ENCODE measurements at regions not wholly inside any gene's neighbourhood (a gene's known extent, or its start where the extent isn't known, plus 50 kb on each side); places are given as distances from the start of the nearest gene placed in this dataset.

GRCh38 chr16:80016731-80017326 lies 416.3 kb upstream of the MAF start:
- intact Hi-C loops (cut with micrococcal nuclease), result no loop called here
- DNase-seq (no peak), ATAC-seq (no peak)
- H3K36me3 Mint-ChIP-seq, result no peaks in the 10 kb centered on the region
- no peak overlapping the region for H3K4me3 ChIP-seq (ENCODE audit: low read length)
- no peaks in the 10 kb centered on the region for H3K9me3 ChIP-seq (ENCODE audit: control insufficient read depth, insufficient read depth, low read length)
- H3K27ac Mint-ChIP-seq, result no peak overlapping the region
- WGBS (ENCODE audit: insufficient coverage), result 52% methylated on average over 9 of the region's 9 CpGs
- TF ChIP-seq CTCF (IDR thresholded peaks at IDR 0.05), result no peak
- no peaks in the 10 kb centered on the region for H3K36me3 ChIP-seq (ENCODE audit: control insufficient read depth, insufficient read depth, low read length)
- no peaks in the 10 kb centered on the region for H3K27me3 Mint-ChIP-seq (ENCODE audit: low read depth in 2 of 2)
- H3K4me1 Mint-ChIP-seq, result no peaks in the 10 kb centered on the region
- H3K4me3 Mint-ChIP-seq, result no peak overlapping the region
- no peaks in the 10 kb centered on the region for H3K9me3 Mint-ChIP-seq
- H3K4me1 ChIP-seq (ENCODE audit: control insufficient read depth, insufficient read depth, low read length), result no peaks in the 10 kb centered on the region
- no peaks in the 10 kb centered on the region for H3K27me3 ChIP-seq (ENCODE audit: control insufficient read depth, insufficient read depth, low read length)
- no peak overlapping the region for H3K27ac ChIP-seq (ENCODE audit: low read length)

- Mint-ChIP-seq H3K27me3 (ENCODE audit: low read depth in 2 of 2) (peaks cover 0 to 3% of the 10 kb centered on the region in 2 donors), H3K9me3 (no peaks in the 10 kb centered on the region), H3K4me3 (no peak overlapping the region), H3K36me3 (no peaks in the 10 kb centered on the region), H3K4me1 (no peaks in the 10 kb centered on the region), H3K27ac (no peak overlapping the region)
- ATAC-seq (no peak), DNase-seq (no peak)
- H3K36me3 ChIP-seq (ENCODE audit: control insufficient read depth, insufficient read depth, low read length), result no peaks in the 10 kb centered on the region
- H3K27ac ChIP-seq (ENCODE audit: low read length), result no peak overlapping the region
- intact Hi-C loops (cut with micrococcal nuclease), result no loop called here
- H3K27me3 ChIP-seq (ENCODE audit: control insufficient read depth, insufficient read depth, low read length), result no peaks in the 10 kb centered on the region
- 97% methylated on average over 6 of the region's 6 CpGs for WGBS (ENCODE audit: insufficient coverage)
- TF ChIP-seq CTCF (IDR thresholded peaks at IDR 0.05), result no peak
- no peaks in the 10 kb centered on the region for H3K9me3 ChIP-seq (ENCODE audit: control insufficient read depth, insufficient read depth, low read length)
- no peaks in the 10 kb centered on the region for H3K4me1 ChIP-seq (ENCODE audit: control insufficient read depth, insufficient read depth, low read length)
- no peak overlapping the region for H3K4me3 ChIP-seq (ENCODE audit: low read length)
These were observed 415.0 kb upstream of the MAF start for GRCh38 chr16:80015566-80015965.

- no peaks in the 10 kb centered on the region for H3K9me3 ChIP-seq (ENCODE audit: control insufficient read depth, insufficient read depth, low read length)
- 83% methylated on average over 1 of the region's 1 CpG for WGBS (ENCODE audit: insufficient coverage)
- H3K36me3 Mint-ChIP-seq, result no peaks in the 10 kb centered on the region
- no peak overlapping the region for H3K27ac ChIP-seq (ENCODE audit: low read length)
- H3K27ac Mint-ChIP-seq, result no peak overlapping the region
- DNase-seq, result no peak
- H3K4me3 ChIP-seq (ENCODE audit: low read length), result no peak overlapping the region
- H3K9me3 Mint-ChIP-seq, result no peaks in the 10 kb centered on the region
- H3K27me3 Mint-ChIP-seq (ENCODE audit: low read depth in 2 of 2), result peaks cover 0 to 5% of the 10 kb centered on the region in 2 donors
- no peak for TF ChIP-seq CTCF (IDR thresholded peaks at IDR 0.05)
- no peaks in the 10 kb centered on the region for H3K27me3 ChIP-seq (ENCODE audit: control insufficient read depth, insufficient read depth, low read length)
- H3K4me3 Mint-ChIP-seq, result no peak overlapping the region
- no peaks in the 10 kb centered on the region for H3K4me1 ChIP-seq (ENCODE audit: control insufficient read depth, insufficient read depth, low read length)
- H3K36me3 ChIP-seq (ENCODE audit: control insufficient read depth, insufficient read depth, low read length), result no peaks in the 10 kb centered on the region
- intact Hi-C loops (cut with micrococcal nuclease), result no loop called here
- H3K4me1 Mint-ChIP-seq, result no peaks in the 10 kb centered on the region
- ATAC-seq, result no peak
These were observed 413.9 kb upstream of the MAF start for GRCh38 chr16:80014241-80014939.

- H3K27ac ChIP-seq (ENCODE audit: low read length), result no peak overlapping the region
- H3K27me3 ChIP-seq (ENCODE audit: control insufficient read depth, insufficient read depth, low read length), result no peaks in the 10 kb centered on the region
- no peaks in the 10 kb centered on the region for H3K9me3 ChIP-seq (ENCODE audit: control insufficient read depth, insufficient read depth, low read length)
- no peaks in the 10 kb centered on the region for H3K4me1 ChIP-seq (ENCODE audit: control insufficient read depth, insufficient read depth, low read length)
- H3K4me3 ChIP-seq (ENCODE audit: low read length), result no peak overlapping the region
- Mint-ChIP-seq H3K36me3 (no peaks in the 10 kb centered on the region), H3K27me3 (ENCODE audit: low read depth in 2 of 2) (peaks cover 0 to 5% of the 10 kb centered on the region in 2 donors), H3K4me3 (no peak overlapping the region), H3K9me3 (no peaks in the 10 kb centered on the region), H3K27ac (no peak overlapping the region), H3K4me1 (no peaks in the 10 kb centered on the region)
- DNase-seq, result no peak
- no peaks in the 10 kb centered on the region for H3K36me3 ChIP-seq (ENCODE audit: control insufficient read depth, insufficient read depth, low read length)
- no peak for TF ChIP-seq CTCF (IDR thresholded peaks at IDR 0.05)
- intact Hi-C loops (cut with micrococcal nuclease), result no loop called here
- WGBS (ENCODE audit: insufficient coverage), result 87% methylated on average over 3 of the region's 3 CpGs
- no peak for ATAC-seq
These were observed 412.0 kb upstream of the MAF start for GRCh38 chr16:80012586-80012985.
